GM21390 (cell line): ENCODE measurements at regions not wholly inside any gene's neighbourhood (a gene's known extent, or its start where the extent isn't known, plus 50 kb on each side); places are given as distances from the start of the nearest gene placed in this dataset.

Source experiments
- ATAC-seq: cut with Tn5 transposase; IDR thresholded peaks from one replicate; pipeline ENCODE4 v1.9.1; 2021; ENCODE audit not compliant: unreplicated experiment

DNA sequence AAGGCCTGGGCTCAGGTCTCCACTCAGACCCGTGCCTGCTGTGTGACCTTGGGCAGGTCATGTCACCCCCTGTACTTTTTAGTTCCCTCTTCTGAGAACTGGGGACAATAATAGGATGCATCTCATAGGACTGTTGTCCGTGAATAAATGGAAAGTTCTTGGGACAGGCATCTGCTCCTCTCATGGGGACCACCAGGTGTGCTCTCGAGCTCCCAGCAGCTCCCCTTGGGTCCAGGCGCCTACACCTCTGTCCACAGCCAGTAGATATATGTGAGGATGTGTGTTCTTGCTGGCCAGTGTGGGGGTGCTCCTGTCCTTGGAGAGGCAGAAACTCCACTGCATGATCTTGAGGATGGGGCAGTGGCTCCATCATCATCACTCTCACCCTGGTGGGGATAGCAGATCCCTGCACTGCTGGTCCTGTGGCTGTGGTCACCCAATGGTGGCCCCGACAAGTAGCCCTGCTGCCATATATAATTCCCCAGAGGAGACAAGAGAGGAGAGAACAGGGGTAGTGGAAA, 257.6 kb upstream of the TLE3 start:
- ATAC-seq: no peak

DNA sequence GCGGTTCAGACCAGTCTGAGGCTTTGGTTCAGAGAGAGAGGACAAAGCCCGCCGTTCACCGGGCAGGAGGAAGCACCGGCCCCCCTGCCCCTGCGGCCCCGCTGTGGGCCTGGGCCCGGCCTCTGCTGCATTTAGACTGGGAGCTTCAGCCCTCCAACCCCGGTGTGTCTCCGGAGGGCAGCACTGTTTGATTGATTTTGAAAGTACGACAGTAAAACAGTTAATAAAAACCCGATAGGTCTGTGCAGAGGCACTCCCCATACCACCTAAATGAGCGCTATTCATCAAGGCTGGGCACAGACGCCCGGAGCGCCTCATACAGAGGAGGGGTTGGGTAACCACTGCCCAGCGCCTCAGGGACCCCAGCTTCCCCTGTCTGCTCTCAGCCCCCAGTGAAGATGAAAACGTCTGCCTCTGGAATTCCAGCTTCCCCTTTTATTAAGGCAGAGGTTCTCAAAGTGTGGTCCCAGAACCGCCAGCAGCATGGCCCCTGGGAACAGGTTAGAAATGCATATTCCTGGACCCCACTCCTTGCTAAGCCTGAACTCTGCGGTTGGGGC, 256.7 kb upstream of the TLE3 start:
- no peak for ATAC-seq

DNA sequence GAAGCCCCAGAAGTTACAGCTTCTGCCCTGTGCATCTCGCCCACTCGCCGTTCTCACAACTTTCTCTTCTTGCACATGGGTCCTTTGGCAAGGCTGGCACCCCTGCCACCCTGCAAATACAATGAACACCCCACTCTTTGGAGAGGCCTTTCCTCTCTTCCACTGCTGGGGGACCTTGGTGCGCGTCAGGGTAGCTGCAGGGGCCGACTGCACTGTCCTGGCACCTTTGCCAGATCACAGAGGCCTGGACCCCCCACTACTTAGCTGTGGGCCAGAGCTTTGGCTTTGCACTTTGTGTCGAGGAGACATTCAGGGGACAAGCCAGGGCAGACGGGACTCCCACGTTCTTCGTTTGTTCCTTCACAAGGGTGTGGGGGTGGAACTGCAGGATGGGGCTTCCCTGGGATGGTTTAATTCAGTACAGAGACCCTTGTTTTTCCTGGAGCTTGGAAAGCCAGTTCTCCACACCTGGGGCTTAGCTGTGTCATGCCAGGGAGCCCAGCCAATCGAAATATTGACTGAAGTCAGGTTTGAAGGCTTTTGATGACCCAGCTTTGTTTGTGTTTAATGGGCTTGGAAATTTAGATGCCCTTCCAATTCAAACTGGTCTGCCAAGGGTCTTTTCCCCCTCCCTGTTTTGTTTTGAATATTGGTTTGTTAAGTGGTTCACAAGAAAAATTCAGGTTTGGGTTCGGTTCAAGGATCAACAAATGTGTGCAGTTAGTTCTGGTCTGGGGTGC, 256.1 kb upstream of the TLE3 start:
- ATAC-seq: no peak

DNA sequence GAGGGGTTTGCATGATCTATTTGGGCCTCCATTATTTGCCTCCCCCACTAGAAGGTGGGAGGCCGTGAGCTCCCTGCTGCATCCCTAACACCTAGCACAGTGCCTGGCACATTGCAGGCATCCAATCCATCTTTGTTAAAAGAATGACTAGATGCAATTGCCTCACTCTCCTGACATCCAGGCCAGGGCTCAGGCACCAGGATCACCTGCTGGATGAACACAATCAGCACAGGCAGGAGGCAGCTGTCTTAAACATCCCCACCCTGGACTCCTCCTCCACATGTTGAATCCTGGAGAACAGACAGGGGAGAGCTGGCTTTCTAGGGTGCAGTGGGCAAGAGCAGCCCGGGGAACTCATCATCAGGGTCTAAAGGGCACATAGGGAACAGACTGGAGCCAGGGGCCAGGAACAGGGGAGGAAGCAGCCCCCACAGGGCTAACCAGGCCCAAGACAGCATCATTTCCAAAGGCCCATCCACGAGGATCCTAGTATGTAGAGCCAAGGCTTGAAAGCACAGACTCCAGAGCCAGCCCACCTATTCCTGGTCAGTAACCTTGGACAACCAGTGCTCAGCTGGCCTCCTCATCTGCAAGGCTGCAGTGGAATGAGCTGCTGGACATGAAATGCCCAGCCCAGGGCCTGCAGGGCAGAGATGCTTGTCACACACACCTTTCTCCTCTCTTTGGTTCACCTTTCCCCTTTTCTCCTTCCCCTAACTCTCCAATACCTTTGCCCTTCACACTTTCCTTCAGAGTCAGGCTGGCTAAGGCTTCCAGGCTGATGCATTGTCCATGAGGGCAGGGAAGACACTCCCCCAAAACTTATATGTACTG, 254.4 kb upstream of the TLE3 start:
- ATAC-seq: no peak

DNA sequence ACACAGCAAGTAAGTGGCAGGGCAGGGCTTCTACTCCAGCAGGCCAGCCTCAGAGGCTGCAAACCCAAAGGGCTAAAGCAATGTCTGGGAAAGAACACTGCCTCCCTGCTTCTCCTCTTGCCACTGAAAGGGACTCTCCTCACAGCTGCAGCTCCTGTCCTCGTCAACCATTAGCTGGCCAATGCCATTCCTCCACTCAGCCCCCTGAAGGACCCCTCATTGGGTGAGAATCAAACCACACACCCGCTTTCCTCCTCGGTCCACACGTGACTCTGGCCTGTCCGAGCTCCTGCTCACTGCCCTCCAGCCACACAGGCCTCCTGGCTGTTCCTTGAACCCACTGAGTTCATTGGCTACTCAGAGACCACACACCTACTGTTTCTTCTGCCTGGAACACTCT, 253.7 kb upstream of the TLE3 start:
- no peak for ATAC-seq

DNA sequence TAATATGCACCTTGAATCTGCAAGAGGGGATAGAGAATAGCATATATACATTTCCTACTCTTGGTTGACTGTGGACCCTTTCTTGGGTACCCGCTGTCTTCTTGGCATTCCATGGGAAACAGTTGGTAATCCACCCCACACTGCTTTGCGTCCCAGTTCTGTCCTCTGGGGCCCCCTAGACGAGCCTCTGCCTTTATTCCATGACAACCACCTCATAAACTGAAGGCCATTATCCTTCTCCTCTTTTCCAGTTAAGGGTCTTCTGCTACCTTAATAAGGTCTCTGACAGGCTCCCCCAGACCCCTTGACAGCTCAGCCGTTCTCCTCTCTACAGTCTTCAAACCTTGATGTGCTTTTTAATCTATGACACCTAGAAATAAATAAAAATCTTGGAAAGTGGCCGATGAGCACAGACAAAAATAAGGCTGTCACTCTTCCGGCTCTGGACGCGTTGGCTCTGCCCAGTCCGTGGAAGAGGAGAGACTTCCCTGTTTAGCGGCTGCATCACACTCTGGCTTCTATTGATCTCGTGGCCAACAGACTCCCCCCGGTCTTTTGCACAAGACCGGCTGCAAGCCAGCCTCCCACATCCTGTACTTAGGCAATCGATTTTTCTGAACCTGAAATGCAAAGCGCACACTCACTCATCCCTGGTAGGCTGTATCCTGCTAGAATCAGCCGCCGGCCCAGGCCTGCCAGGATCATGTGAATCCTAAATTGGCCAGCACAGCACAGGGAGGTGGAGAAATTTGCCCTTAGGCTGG, 251.0 kb upstream of the TLE3 start:
- no peak for ATAC-seq

DNA sequence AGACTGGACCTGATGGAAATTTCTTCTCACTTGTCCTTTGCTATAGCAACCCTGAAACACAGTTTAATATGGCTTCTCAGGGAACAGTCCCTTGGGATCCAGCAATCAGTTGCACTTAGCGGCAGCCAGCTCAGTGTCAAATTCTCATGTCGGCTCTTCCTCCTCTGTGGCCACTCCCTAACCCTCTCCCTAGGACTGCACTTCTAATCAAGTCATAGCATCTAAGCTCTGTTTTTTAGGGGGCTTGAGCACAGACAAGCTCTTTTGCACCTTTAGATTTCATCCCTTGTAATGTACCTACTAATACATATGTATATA, 250.5 kb upstream of the TLE3 start:
- ATAC-seq: no peak

DNA sequence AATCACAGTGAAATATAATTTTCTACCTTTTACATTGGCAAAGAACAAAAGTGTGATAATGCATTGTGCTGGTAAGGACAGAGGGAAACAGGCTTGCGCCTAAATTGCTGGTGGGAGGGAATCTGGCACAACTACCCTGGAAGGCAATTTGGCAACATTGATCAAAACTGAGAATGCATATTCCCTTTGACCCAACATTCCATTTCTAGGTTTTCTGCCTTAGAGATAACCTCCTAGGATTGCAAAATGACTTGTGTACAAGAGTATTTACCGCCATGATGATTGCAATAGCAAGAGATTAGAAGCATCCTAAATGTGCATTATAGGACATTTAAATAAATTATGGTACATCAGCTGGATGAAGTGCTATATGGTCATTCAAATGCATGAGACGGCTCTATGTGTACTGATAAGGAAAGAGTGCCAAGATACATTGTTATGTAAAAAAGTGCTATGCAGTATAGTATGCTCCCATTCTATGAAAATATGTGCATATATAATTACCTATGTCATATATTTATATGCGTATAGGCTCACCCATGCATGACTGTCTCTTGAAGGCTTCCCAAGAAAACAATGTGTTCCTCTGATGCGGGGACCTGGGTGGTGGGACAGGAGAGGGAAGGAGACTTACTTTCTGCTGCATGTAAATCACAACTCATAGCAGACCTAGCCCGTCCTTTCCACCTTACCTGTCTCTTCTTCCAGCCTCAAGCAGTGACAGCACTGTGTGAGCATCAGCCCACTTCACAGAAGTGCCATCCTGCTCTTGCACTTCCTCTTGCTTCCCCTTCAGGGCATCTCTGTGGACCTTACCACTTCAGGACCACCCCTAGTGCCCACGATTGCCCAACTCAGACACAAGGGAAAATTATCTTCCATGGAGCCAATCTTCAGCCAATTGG, 249.9 kb upstream of the TLE3 start:
- no peak for ATAC-seq

DNA sequence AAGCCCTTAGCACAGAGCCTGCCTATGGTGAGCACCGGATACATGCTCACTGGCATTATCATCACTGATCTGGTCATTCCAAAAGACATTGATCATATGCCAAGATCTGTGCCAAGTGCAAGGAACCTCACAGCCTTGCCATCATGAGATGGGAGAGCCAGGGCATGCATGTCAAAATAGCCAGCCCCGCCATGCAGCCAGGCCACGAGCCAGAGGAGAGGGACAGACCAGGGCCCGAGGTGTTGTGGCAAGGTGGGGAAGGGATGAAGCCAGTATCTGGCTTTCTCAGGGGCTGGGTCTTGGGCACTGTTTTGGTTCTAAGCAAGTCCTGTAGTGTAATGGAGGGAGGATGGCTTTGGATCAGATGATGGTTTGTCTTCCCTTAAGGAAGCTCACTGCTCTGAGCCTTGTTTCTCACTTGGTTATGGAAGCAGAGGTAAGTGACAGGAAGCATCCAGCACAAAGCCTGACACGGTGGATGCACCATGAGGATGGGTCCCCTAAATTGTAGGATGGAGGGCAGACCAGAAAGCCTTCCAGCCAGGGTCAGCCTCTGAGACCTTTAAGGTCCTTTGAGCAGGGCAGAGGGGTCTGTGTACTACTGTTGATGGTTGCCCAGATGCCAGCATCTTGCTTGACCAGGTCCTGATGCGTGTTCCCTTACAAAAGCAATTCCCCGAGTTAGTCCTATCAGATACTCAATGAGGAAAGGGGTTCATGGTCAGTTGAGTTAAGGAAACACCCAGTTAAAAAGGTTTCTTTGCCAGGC, 247.7 kb upstream of the TLE3 start:
- no peak for ATAC-seq

DNA sequence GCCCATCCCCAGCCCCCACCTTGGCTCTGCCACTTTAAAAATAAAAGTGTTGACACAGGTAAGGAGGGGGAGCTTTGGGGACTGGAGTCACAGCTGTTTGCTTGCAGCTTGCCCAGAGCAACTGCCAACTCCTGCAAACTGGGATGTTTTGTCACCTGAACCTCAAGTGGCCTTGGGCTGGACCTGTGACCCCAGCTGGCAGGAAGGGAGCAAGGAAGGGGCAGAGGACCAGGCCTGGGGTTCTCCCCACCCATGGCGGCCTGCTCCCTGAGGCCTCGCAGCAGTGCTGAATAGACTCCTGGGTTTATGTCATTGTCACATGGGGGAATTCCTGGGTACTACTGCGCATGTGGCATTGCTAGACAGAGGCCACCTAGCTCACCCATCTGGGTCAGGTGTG, 246.9 kb upstream of the TLE3 start:
- ATAC-seq: no peak

DNA sequence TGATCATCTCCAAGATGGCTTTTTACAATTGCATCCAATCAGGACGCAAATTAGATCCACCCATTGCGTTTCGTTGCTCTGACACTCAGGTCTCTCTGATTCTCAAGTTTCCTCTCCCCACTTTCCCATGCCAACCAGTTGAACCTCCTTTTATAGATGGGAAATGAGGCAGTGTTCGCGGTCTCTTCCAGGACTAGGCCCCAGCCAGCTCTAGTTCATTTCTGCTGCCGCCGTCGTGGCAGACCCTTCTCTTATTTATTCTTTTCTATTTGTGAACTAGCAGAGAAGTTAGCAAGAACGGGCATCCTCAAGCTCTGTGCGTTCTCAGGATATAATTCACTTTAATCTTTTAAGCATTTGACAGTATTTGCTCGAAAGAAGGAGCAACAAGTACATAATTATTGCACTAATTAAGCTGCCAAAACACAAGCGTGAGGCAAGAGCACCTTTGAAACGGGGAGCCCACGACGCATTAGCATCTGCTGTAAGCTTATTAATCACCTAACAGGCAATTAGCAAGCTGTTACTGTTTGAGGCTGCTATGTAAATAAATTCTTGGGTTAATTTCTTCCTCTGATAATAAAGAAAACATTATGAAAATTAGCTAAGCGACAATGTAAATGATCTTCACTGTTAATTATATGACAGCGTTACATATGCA, 246.4 kb upstream of the TLE3 start:
- no peak for ATAC-seq

DNA sequence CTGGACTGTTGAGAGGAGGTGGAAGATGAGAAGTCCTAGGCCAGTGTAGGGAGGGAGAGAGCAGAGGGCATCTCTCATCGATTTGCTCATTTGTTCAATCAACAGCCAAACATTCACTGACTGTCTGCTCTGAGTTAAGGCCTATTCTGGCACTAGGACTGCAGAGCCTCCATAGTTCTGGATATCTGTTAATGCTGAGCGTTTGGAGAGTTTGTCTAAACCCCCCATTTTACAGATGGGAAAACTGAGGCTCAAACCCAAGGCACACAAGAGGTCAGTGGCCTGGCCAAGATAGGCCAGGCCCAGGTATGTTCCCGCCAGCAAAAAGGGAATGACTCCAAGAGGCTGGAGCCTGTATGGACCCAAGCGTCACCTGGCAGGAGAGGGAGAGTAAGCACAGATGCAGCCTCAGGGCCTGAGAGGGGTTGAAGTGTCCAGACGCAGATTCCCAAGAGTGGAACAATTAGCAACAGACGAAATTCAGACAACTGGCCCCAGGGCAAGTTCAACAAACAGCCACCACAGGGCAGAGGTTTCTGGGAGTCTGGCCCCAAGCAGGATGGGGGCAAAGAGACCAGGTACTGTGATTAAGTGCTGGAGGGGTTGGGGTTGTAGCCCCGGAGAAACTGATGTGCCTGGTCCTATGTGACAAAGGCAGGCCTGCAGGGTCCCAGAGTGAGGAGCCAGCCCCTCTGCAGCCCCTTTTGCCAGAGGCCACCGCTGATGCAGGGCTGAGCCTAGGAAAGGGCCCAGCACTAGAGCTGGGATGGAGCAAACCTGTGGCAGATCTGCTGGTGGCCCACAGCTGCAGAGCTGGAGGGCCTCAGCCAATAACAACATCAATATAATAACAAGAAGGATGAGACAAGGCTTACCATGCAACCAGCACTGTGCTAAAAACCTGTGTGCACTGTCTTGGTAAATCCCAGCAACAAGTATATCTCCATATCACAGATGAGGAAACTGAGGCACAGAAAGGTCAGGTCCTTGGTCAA, 245.1 kb upstream of the TLE3 start:
- no peak for ATAC-seq

DNA sequence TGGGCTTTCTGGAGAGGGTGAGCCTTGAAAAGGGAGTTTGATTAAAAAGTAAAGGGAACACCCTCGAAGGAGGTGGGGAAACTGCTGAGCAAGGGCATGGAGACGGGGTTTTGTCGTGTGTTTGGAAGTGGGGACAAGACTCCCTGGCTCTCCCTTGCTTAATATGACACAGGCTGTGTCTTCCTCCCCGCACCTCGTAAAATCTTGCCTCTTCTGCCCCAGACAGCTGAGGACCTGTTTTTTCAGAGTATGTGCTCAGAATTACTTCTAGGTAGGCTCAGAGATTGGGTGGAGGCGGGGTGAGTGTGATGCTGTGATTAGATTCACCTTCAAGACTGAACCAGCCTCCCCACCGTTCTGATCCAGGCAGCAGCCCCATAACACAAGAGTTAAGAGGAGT, 244.4 kb upstream of the TLE3 start:
- no peak for ATAC-seq

DNA sequence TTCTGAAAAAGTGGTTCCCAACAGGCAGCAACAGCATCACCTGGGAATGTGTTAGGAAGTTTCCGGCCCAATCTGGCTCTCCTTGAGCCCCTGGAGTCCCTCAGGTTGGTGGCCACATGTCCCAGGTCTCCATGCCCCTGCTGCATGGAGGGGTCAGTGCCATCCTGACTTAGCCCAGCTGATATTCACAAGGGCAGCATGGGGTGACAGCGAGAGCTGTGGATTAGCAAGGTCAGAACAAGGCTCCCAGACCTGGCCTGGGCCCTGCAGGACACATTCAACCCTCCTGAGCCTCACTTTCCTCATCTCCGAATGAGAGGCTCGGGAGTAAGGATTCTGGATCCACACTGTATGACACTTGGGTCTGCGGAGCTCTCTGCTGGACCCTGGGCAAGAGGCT, 243.8 kb upstream of the TLE3 start:
- no peak for ATAC-seq

DNA sequence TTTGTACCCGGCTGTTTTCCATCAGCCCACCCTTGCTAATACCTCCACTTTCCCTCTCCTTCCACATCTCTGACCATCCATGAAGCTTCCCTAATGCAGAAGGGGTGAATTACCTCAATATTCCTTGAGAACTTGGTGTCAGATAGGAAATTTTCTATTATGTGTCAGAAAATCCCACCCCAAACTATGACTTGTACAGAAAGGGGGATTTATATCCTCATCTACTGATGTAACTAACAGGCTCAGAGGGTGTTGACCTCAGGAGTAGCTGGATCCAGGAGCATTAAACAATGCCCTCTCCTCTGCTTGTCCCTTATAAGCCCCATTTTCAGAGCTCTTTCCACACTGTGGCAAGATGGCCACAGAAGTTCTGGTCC, 242.8 kb upstream of the TLE3 start:
- ATAC-seq: no peak

DNA sequence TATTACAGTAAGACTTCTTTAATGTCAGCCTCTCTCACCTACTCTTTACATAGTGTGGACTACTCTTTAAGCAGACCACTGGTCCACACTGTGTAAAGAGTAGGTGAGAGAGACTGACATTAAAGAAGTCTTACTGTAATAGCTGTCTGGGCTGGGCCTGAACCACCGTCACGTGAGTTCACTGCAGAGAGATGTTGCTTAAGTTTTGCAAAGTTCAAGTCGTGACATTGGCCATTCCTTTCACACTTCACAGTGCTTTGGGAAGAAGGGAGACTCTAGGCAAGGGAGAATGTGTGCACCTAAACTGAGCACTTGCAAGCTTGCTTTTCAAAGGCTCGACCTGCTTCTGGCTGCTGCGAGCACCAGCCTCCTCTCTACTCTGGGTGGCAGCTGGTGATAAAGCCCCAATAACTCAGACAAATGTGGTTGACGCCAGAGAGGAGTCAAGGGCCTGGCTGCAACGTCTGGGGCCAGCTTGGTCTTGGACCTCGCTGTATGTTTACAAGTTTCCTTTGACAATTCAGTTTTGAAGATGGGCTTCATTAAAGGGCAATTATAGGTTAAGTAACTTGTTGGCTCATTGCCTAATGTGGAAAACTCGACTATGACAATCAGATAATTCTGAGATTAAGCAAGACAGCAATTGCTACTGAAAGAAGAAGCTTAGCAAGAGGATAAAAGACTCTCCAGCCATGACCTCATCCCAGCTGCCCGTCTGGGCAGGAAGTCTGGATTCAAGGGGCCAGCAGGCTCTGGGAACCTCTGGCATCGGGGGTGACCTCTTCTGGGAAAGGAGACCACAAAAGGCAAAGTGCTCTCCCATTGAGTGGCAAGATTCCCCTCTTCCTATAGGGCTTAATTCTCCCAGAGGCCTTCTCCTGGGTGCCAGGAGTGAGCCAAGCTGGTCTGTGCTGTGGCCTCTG, 242.1 kb upstream of the TLE3 start:
- no peak for ATAC-seq
